ENCODE measurements at regions not wholly inside any gene's neighbourhood (a gene's known extent, or its start where the extent isn't known, plus 50 kb on each side); places are given as distances from the start of the nearest gene placed in this dataset.
"Not testable (repeated sequence)": the region's sequence is repeated elsewhere in the genome, so short reads cannot be mapped to it uniquely, and the experiment has no call there.

- Histone ChIP-seq H3K27me3 (ENCODE audit: control insufficient read depth in 2 of 2, insufficient read depth in 1 of 2, low read length in 1 of 2) (no peaks in the 10 kb centered on the region), H3K4me3 (ENCODE audit: low read length in 2 of 2) (no peak overlapping the region), H3K36me3 (ENCODE audit: control insufficient read depth in 2 of 2, insufficient read depth in 2 of 2, low read length in 1 of 2) (no peaks in the 10 kb centered on the region), H3K9me3 (ENCODE audit: control insufficient read depth in 2 of 2, insufficient read depth in 1 of 2, low read length in 1 of 2) (no peaks in the 10 kb centered on the region), H3K4me1 (ENCODE audit: control insufficient read depth in 2 of 2, insufficient read depth in 2 of 2, low read length in 2 of 2) (no peaks in the 10 kb centered on the region), H3K27ac (ENCODE audit: low read depth in 1 of 2, low read length in 1 of 2) (no peak overlapping the region)
- DNase-seq (ENCODE audit: low read depth in 6 of 9, low spot score in 9 of 9): no peak
- WGBS: 97% methylated on average over 5 of the region's 5 CpGs
These were observed 189.3 kb upstream of the COX10 start for GRCh38 chr17:13879961-13880466.

- no peaks in the 10 kb centered on the region for H3K4me1 ChIP-seq (ENCODE audit: control insufficient read depth in 2 of 2, insufficient read depth in 2 of 2, low read length in 2 of 2)
- H3K27ac ChIP-seq (ENCODE audit: low read depth in 1 of 2, low read length in 1 of 2): no peak overlapping the region
- WGBS: 85% methylated on average over 3 of the region's 3 CpGs
- H3K4me3 ChIP-seq (ENCODE audit: low read length in 2 of 2): no peak overlapping the region
- no peaks in the 10 kb centered on the region for H3K36me3 ChIP-seq (ENCODE audit: control insufficient read depth in 2 of 2, insufficient read depth in 2 of 2, low read length in 1 of 2)
- DNase-seq (ENCODE audit: low read depth in 6 of 9, low spot score in 9 of 9): no peak
- no peaks in the 10 kb centered on the region for H3K9me3 ChIP-seq (ENCODE audit: control insufficient read depth in 2 of 2, insufficient read depth in 1 of 2, low read length in 1 of 2)
- H3K27me3 ChIP-seq (ENCODE audit: control insufficient read depth in 2 of 2, insufficient read depth in 1 of 2, low read length in 1 of 2): no peaks in the 10 kb centered on the region
These were observed 185.6 kb upstream of the COX10 start for GRCh38 chr17:13883659-13884058.

DNA sequence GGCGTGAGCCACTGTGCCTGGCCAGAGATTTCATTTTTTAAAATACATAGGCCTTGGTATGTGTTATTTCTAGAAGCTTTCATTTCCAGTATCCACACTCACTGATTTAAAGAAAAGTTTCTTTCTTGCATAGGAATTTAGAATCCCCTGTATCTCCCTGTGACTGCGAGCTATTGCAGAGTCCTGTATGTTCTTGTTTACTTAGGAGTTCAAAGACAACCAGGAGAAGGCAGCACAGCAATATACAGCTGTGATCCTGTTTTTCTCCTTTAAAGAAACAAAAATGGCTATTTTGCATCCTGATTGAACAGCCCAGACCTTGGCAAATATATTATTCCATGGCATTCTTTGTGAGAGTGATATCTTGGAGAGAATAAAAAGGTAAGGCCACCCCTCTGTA, 185.0 kb upstream of the COX10 start:
- no peaks in the 10 kb centered on the region for H3K36me3 ChIP-seq (ENCODE audit: control insufficient read depth in 2 of 2, insufficient read depth in 2 of 2, low read length in 1 of 2)
- no peak overlapping the region for H3K4me3 ChIP-seq (ENCODE audit: low read length in 2 of 2)
- 93% methylated on average over 2 of the region's 2 CpGs for WGBS
- H3K9me3 ChIP-seq (ENCODE audit: control insufficient read depth in 2 of 2, insufficient read depth in 1 of 2, low read length in 1 of 2): no peaks in the 10 kb centered on the region
- DNase-seq (ENCODE audit: low read depth in 6 of 9, low spot score in 9 of 9): no peak
- no peaks in the 10 kb centered on the region for H3K4me1 ChIP-seq (ENCODE audit: control insufficient read depth in 2 of 2, insufficient read depth in 2 of 2, low read length in 2 of 2)
- no peaks in the 10 kb centered on the region for H3K27me3 ChIP-seq (ENCODE audit: control insufficient read depth in 2 of 2, insufficient read depth in 1 of 2, low read length in 1 of 2)
- H3K27ac ChIP-seq (ENCODE audit: low read depth in 1 of 2, low read length in 1 of 2): no peak overlapping the region

GRCh38 chr17:13885550-13885949, 183.8 kb upstream of the COX10 start:
- 93% methylated on average over 2 of the region's 2 CpGs for WGBS
- no peak for DNase-seq (ENCODE audit: low read depth in 6 of 9, low spot score in 9 of 9)
- Histone ChIP-seq H3K27me3 (ENCODE audit: control insufficient read depth in 2 of 2, insufficient read depth in 1 of 2, low read length in 1 of 2) (no peaks in the 10 kb centered on the region), H3K27ac (ENCODE audit: low read depth in 1 of 2, low read length in 1 of 2) (no peak overlapping the region), H3K9me3 (ENCODE audit: control insufficient read depth in 2 of 2, insufficient read depth in 1 of 2, low read length in 1 of 2) (no peaks in the 10 kb centered on the region), H3K4me1 (ENCODE audit: control insufficient read depth in 2 of 2, insufficient read depth in 2 of 2, low read length in 2 of 2) (no peaks in the 10 kb centered on the region), H3K4me3 (ENCODE audit: low read length in 2 of 2) (no peak overlapping the region), H3K36me3 (ENCODE audit: control insufficient read depth in 2 of 2, insufficient read depth in 2 of 2, low read length in 1 of 2) (no peaks in the 10 kb centered on the region)

DNA sequence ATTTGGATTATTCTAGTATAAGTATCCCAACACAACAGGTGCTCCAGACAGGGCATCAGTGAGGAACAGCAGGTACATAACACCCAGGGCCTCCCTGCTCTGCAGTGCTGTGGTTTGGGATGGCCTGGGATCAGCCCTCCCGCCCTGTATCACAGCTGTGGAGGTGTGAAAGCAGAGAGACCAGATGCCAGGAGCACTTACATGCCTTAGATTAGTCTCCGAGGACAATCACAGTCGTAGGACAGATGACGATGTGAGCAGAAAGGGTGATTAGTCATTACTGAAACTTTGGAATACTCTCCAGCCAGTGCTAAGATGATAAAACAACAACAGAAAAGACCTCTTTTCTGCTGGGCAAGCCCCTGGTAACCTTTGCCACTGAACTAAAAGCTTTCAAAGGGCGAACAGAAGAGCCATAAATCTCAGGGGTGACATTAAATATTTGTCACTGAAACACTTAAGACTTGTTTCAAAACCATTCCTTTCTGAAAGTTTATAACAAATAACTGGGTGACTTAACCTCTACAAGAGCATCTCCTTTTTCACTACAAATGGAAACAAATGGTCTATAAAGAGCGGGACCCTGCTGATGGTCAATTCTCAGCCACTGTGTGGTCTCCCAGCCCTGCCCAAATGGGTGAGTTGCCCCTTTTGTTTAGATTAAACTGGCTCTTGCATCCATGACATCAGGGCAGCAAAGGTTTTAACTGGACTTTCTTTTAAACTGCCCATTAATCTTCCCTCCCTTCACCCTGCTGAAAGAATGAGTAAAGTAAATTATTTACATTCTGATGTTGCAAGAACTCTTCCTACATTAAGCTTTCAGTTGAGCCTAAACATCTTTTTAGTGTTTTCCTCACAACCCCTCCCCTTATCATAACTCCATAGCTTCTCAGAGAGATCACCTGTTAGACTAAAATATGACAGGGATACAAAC, 183.1 kb upstream of the COX10 start:
- WGBS: 93% methylated on average over 6 of the region's 6 CpGs
- H3K27me3 ChIP-seq (ENCODE audit: control insufficient read depth in 2 of 2, insufficient read depth in 1 of 2, low read length in 1 of 2): no peaks in the 10 kb centered on the region

DNA sequence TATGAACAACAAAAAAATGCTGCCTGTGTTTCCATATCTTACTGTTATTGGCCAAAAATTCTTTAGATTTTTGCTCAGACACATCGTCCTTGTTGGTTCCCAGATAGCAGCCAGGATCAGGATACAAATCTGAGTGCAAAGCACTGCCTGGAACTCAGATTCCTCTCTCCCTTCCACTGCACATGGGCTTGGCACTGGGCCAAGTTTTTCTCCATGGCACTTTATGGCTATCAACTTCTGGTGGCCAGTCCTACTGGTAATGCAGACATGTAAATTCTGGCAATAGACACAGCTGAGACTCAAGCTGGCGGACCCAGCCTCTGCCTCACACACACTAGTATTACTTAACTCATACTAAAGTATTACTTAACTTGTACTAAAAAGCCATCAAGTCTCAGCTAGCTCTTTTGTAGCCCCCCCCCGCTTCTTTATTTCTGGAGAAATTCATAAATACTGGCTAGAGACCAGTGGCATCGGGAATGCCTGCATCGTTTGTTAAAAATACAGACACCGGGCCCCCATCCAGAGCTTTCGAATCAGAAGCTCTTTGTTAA, 181.2 kb upstream of the COX10 start:
- no peaks in the 10 kb centered on the region for H3K9me3 ChIP-seq (ENCODE audit: control insufficient read depth in 2 of 2, insufficient read depth in 1 of 2, low read length in 1 of 2)
- DNase-seq (ENCODE audit: low read depth in 6 of 9, low spot score in 9 of 9): no peak
- no peak overlapping the region for H3K27ac ChIP-seq (ENCODE audit: low read depth in 1 of 2, low read length in 1 of 2)
- H3K27me3 ChIP-seq (ENCODE audit: control insufficient read depth in 2 of 2, insufficient read depth in 1 of 2, low read length in 1 of 2): no peaks in the 10 kb centered on the region
- H3K36me3 ChIP-seq (ENCODE audit: control insufficient read depth in 2 of 2, insufficient read depth in 2 of 2, low read length in 1 of 2): no peaks in the 10 kb centered on the region
- H3K4me3 ChIP-seq (ENCODE audit: low read length in 2 of 2): no peak overlapping the region
- no peaks in the 10 kb centered on the region for H3K4me1 ChIP-seq (ENCODE audit: control insufficient read depth in 2 of 2, insufficient read depth in 2 of 2, low read length in 2 of 2)
- 95% methylated on average over 7 of the region's 7 CpGs for WGBS

More for the DNA sequence above, 183.1 kb upstream of the COX10 start:
- Histone ChIP-seq H3K4me1 (ENCODE audit: control insufficient read depth in 2 of 2, insufficient read depth in 2 of 2, low read length in 2 of 2) (no peaks in the 10 kb centered on the region), H3K4me3 (ENCODE audit: low read length in 2 of 2) (no peak overlapping the region), H3K36me3 (ENCODE audit: control insufficient read depth in 2 of 2, insufficient read depth in 2 of 2, low read length in 1 of 2) (no peaks in the 10 kb centered on the region), H3K27ac (ENCODE audit: low read depth in 1 of 2, low read length in 1 of 2) (no peak overlapping the region), H3K9me3 (ENCODE audit: control insufficient read depth in 2 of 2, insufficient read depth in 1 of 2, low read length in 1 of 2) (no peaks in the 10 kb centered on the region)
- no peak for DNase-seq (ENCODE audit: low read depth in 6 of 9, low spot score in 9 of 9)

DNA sequence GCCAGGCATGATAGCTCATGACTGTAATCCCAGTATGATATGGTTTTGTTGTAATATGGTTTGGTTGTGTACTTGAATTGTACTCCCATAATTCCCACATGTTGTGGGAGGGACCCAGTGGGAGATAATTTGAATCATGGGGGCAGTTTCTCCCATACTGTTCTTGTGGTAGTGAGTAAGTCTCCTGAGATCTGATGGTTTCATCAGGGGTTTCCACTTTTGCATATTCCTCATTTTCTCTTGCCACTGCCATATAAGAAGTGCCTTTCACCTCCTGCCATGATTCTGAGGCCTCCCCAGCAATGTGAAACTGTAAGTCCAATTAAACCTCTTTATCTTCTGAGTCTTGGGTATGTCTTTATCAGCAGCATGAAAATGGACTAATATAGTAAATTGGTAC, 160.3 kb upstream of the COX10 start:
- DNase-seq (ENCODE audit: low read depth in 6 of 9, low spot score in 9 of 9); H3K9me3 ChIP-seq (ENCODE audit: control insufficient read depth in 2 of 2, insufficient read depth in 1 of 2, low read length in 1 of 2); H3K4me1 ChIP-seq (ENCODE audit: control insufficient read depth in 2 of 2, insufficient read depth in 2 of 2, low read length in 2 of 2); H3K27ac ChIP-seq (ENCODE audit: low read depth in 1 of 2, low read length in 1 of 2); H3K4me3 ChIP-seq (ENCODE audit: low read length in 2 of 2); H3K36me3 ChIP-seq (ENCODE audit: control insufficient read depth in 2 of 2, insufficient read depth in 2 of 2, low read length in 1 of 2); H3K27me3 ChIP-seq (ENCODE audit: control insufficient read depth in 2 of 2, insufficient read depth in 1 of 2, low read length in 1 of 2): not testable (repeated sequence)

GRCh38 chr17:13909901-13910519, 159.3 kb upstream of the COX10 start:
- WGBS: 93% methylated on average over 11 of the region's 11 CpGs
- Histone ChIP-seq H3K27ac (ENCODE audit: low read depth in 1 of 2, low read length in 1 of 2) (no peak overlapping the region), H3K27me3 (ENCODE audit: control insufficient read depth in 2 of 2, insufficient read depth in 1 of 2, low read length in 1 of 2) (no peaks in the 10 kb centered on the region), H3K4me3 (ENCODE audit: low read length in 2 of 2) (no peak overlapping the region), H3K9me3 (ENCODE audit: control insufficient read depth in 2 of 2, insufficient read depth in 1 of 2, low read length in 1 of 2) (no peaks in the 10 kb centered on the region), H3K4me1 (ENCODE audit: control insufficient read depth in 2 of 2, insufficient read depth in 2 of 2, low read length in 2 of 2) (no peaks in the 10 kb centered on the region), H3K36me3 (ENCODE audit: control insufficient read depth in 2 of 2, insufficient read depth in 2 of 2, low read length in 1 of 2) (no peaks in the 10 kb centered on the region)
- DNase-seq (ENCODE audit: low read depth in 6 of 9, low spot score in 9 of 9): no peak

- no peak for DNase-seq (ENCODE audit: low read depth in 6 of 9, low spot score in 9 of 9)
- H3K4me1 ChIP-seq (ENCODE audit: control insufficient read depth in 2 of 2, insufficient read depth in 2 of 2, low read length in 2 of 2): no peaks in the 10 kb centered on the region
- no peak overlapping the region for H3K27ac ChIP-seq (ENCODE audit: low read depth in 1 of 2, low read length in 1 of 2)
- H3K9me3 ChIP-seq (ENCODE audit: control insufficient read depth in 2 of 2, insufficient read depth in 1 of 2, low read length in 1 of 2): no peaks in the 10 kb centered on the region
- H3K4me3 ChIP-seq (ENCODE audit: low read length in 2 of 2): no peak overlapping the region
- no peaks in the 10 kb centered on the region for H3K27me3 ChIP-seq (ENCODE audit: control insufficient read depth in 2 of 2, insufficient read depth in 1 of 2, low read length in 1 of 2)
- H3K36me3 ChIP-seq (ENCODE audit: control insufficient read depth in 2 of 2, insufficient read depth in 2 of 2, low read length in 1 of 2): no peaks in the 10 kb centered on the region
These were observed 151.7 kb upstream of the COX10 start for GRCh38 chr17:13917634-13918033.
